DMS 273 (cell line): ENCODE measurements at regions not wholly inside any gene's neighbourhood (a gene's known extent, or its start where the extent isn't known, plus 50 kb on each side); places are given as distances from the start of the nearest gene placed in this dataset.

ENCODE experiments used
- DNase-seq: peaks from one replicate; lab custom pipeline; 2025; ENCODE audit not compliant: unreplicated experiment; lab: John Stamatoyannopoulos, UW

GRCh38 chr7:52502281-52502680 is 533.2 kb upstream of the POM121L12 start:
- no peak for DNase-seq

GRCh38 chr7:52501696-52502095 is 533.7 kb upstream of the POM121L12 start:
- no peak for DNase-seq

- no peak for DNase-seq
Observed at GRCh38 chr7:52500841-52501240, 534.6 kb upstream of the POM121L12 start.

- no peak for DNase-seq
Observed at GRCh38 chr7:52498366-52498765, 537.1 kb upstream of the POM121L12 start.

- DNase-seq = no peak
Observed at GRCh38 chr7:52486267-52486666, 549.2 kb upstream of the POM121L12 start.

- DNase-seq = no peak
Observed at GRCh38 chr7:52482076-52482475, 553.4 kb upstream of the POM121L12 start.

- no peak for DNase-seq
Observed at GRCh38 chr7:52481571-52481970, 553.9 kb upstream of the POM121L12 start.

- no peak for DNase-seq
Observed at GRCh38 chr7:52479990-52480389, 555.4 kb upstream of the POM121L12 start.

- DNase-seq = no peak
Observed at GRCh38 chr7:52475001-52475582, 560.3 kb upstream of the POM121L12 start.

GRCh38 chr7:52473756-52474155 is 561.7 kb upstream of the POM121L12 start:
- no peak for DNase-seq

- no peak for DNase-seq
Observed at GRCh38 chr7:52472006-52472620, 563.3 kb upstream of the POM121L12 start.

- no peak for DNase-seq
Observed at GRCh38 chr7:52465216-52465615, 570.2 kb upstream of the POM121L12 start.

GRCh38 chr7:52463341-52463740 is 572.1 kb upstream of the POM121L12 start:
- DNase-seq = no peak

GRCh38 chr7:52462474-52462873 is 573.0 kb upstream of the POM121L12 start:
- no peak for DNase-seq

GRCh38 chr7:52455571-52455970 is 579.9 kb upstream of the POM121L12 start:
- no peak for DNase-seq

GRCh38 chr7:52450816-52451215 is 584.6 kb upstream of the POM121L12 start:
- DNase-seq = no peak

GRCh38 chr7:52447581-52448180 is 587.8 kb upstream of the POM121L12 start:
- no peak for DNase-seq

- DNase-seq = no peak
Observed at GRCh38 chr7:52436278-52436677, 599.2 kb upstream of the POM121L12 start.

GRCh38 chr7:52431082-52431815 is 604.2 kb upstream of the POM121L12 start:
- no peak for DNase-seq

GRCh38 chr7:52423251-52423650 is 612.2 kb upstream of the POM121L12 start:
- no peak for DNase-seq

GRCh38 chr7:52413051-52413450 is 622.4 kb upstream of the POM121L12 start:
- no peak for DNase-seq

- no peak for DNase-seq
Observed at GRCh38 chr7:52410032-52410431, 625.4 kb upstream of the POM121L12 start.
